ENCODE measurements at regions not wholly inside any gene's neighbourhood (a gene's known extent, or its start where the extent isn't known, plus 50 kb on each side); places are given as distances from the start of the nearest gene placed in this dataset.

GRCh38 chr12:46608431-46609272 is 217.1 kb downstream of the SLC38A4 start:
- Mint-ChIP-seq H3K27ac (ENCODE audit: low read depth, unreplicated experiment) (no peak overlapping the region), H3K9me3 (ENCODE audit: unreplicated experiment) (no peaks in the 10 kb centered on the region), H3K4me1 (ENCODE audit: insufficient read depth, unreplicated experiment) (no peaks in the 10 kb centered on the region), H3K36me3 (ENCODE audit: insufficient read depth, unreplicated experiment) (no peaks in the 10 kb centered on the region), H3K4me3 (ENCODE audit: unreplicated experiment) (no peak overlapping the region), H3K27me3 (ENCODE audit: insufficient read depth, unreplicated experiment) (no peaks in the 10 kb centered on the region)
- intact Hi-C loops (cut with micrococcal nuclease), result no loop called here
- DNase-seq (ENCODE audit: unreplicated experiment), result no peak
- ChIA-PET POLR2A (interaction anchor here (0.5 to 0.7 kb wide), 2 partner anchors 48 to 53 kb away, joined by 3 read pairs; no protein-coding TSS in a partner anchor), CTCF (interaction anchor here (0.6 kb wide), 2 partner anchors 413 to 580 kb away, joined by 3 to 4 read pairs; no protein-coding TSS in a partner anchor)
- BruUV-seq (replicated peaks), result no TSS peak
- TF ChIP-seq, protein P1, sequence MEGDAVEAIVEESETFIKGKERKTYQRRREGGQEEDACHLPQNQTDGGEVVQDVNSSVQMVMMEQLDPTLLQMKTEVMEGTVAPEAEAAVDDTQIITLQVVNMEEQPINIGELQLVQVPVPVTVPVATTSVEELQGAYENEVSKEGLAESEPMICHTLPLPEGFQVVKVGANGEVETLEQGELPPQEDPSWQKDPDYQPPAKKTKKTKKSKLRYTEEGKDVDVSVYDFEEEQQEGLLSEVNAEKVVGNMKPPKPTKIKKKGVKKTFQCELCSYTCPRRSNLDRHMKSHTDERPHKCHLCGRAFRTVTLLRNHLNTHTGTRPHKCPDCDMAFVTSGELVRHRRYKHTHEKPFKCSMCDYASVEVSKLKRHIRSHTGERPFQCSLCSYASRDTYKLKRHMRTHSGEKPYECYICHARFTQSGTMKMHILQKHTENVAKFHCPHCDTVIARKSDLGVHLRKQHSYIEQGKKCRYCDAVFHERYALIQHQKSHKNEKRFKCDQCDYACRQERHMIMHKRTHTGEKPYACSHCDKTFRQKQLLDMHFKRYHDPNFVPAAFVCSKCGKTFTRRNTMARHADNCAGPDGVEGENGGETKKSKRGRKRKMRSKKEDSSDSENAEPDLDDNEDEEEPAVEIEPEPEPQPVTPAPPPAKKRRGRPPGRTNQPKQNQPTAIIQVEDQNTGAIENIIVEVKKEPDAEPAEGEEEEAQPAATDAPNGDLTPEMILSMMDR (IDR thresholded peaks at IDR 0.05; ENCODE audit: unreplicated experiment), result no peak

DNA sequence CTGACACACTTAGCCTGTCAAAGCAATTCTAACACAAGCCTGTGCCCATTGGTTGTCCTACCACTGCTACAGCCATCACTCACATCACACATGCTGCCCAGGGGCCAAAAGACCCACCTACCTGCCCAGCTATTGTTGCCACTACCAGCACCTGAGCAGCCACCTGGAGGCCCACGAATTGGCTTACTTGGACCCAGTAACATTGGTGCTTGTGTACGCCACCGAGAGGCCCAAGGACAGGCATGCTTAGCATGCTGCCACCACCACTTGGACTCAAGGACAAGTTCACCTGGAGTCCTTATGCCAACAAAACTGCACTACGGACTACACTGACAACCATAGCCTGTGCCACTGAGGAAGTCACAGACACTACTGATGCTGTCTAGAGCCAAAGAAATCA is 221.1 kb downstream of the SLC38A4 start:
- no peaks in the 10 kb centered on the region for H3K27me3 Mint-ChIP-seq (ENCODE audit: insufficient read depth, unreplicated experiment)
- no peak overlapping the region for H3K4me3 Mint-ChIP-seq (ENCODE audit: unreplicated experiment)
- no peaks in the 10 kb centered on the region for H3K4me1 Mint-ChIP-seq (ENCODE audit: insufficient read depth, unreplicated experiment)
- H3K36me3 Mint-ChIP-seq (ENCODE audit: insufficient read depth, unreplicated experiment), result no peaks in the 10 kb centered on the region
- BruUV-seq (replicated peaks), result no TSS peak
- H3K9me3 Mint-ChIP-seq (ENCODE audit: unreplicated experiment), result peaks cover 14% of the 10 kb centered on the region
- H3K27ac Mint-ChIP-seq (ENCODE audit: low read depth, unreplicated experiment), result no peak overlapping the region
- TF ChIP-seq, protein P1 (IDR thresholded peaks at IDR 0.05; ENCODE audit: unreplicated experiment), result no peak
- no peak for DNase-seq (ENCODE audit: unreplicated experiment)
- CTCF ChIA-PET, result interaction anchor here (0.5 to 1.0 kb wide), 3 partner anchors 19 to 247 kb away, joined by 3 read pairs; no protein-coding TSS in a partner anchor
- POLR2A ChIA-PET, result no interaction called here
- intact Hi-C loops (cut with micrococcal nuclease), result no loop called here

DNA sequence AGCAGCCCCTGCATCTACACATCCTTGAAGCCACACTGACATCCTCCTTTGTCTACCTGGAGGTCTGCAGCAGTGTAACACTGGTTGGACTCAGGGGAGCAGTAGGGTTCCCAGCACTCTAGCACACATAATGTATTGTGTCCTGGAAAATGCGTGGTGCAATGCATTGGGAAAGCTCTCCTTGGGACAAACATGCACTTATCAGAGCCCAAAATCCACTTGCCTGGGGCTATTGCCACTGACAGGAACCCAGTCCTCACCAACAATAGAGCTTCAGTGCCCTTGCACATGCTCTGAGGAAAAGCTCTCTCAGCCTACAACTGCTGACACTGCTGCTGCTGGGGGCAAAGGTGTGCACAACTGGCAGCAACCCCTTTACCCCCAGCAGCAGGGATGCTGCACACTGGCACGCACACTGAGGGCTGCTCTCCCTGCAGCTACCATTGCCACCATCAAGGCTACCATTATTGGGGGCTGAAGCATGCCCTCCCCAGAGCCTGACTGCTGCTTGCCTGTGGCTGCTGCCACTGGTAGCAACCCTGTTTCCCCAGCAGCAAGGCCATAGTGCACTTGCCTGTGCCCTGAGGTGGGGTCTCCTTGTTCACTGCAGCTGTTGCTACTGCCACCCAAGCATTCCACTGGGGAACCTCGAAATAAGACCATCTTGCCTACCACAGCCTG is 221.9 kb downstream of the SLC38A4 start:
- Mint-ChIP-seq H3K27ac (ENCODE audit: low read depth, unreplicated experiment) (no peak overlapping the region), H3K4me3 (ENCODE audit: unreplicated experiment) (no peak overlapping the region)

GRCh38 chr12:46602474-46602873 is 223.3 kb downstream of the SLC38A4 start:
- Mint-ChIP-seq H3K27ac (ENCODE audit: low read depth, unreplicated experiment) (no peak overlapping the region), H3K27me3 (ENCODE audit: insufficient read depth, unreplicated experiment) (no peaks in the 10 kb centered on the region), H3K4me3 (ENCODE audit: unreplicated experiment) (no peak overlapping the region), H3K4me1 (ENCODE audit: insufficient read depth, unreplicated experiment) (no peaks in the 10 kb centered on the region), H3K36me3 (ENCODE audit: insufficient read depth, unreplicated experiment) (no peaks in the 10 kb centered on the region), H3K9me3 (ENCODE audit: unreplicated experiment) (peaks cover 22% of the 10 kb centered on the region)
- DNase-seq (ENCODE audit: unreplicated experiment), result no peak
- ChIA-PET POLR2A (no interaction called here), CTCF (no interaction called here)
- TF ChIP-seq, protein P1 (IDR thresholded peaks at IDR 0.05; ENCODE audit: unreplicated experiment), result no peak
- no TSS peak for BruUV-seq (replicated peaks)
- intact Hi-C loops (cut with micrococcal nuclease), result no loop called here

More for the DNA sequence above, 221.9 kb downstream of the SLC38A4 start:
- POLR2A ChIA-PET, result no interaction called here
- CTCF ChIA-PET, result no interaction called here
- H3K36me3 Mint-ChIP-seq (ENCODE audit: insufficient read depth, unreplicated experiment), result no peaks in the 10 kb centered on the region
- DNase-seq (ENCODE audit: unreplicated experiment), result no peak
- H3K27me3 Mint-ChIP-seq (ENCODE audit: insufficient read depth, unreplicated experiment), result no peaks in the 10 kb centered on the region
- H3K4me1 Mint-ChIP-seq (ENCODE audit: insufficient read depth, unreplicated experiment), result no peaks in the 10 kb centered on the region
- BruUV-seq (replicated peaks), result no TSS peak
- H3K9me3 Mint-ChIP-seq (ENCODE audit: unreplicated experiment), result peaks cover 14% of the 10 kb centered on the region
- intact Hi-C loops (cut with micrococcal nuclease), result no loop called here
- TF ChIP-seq, protein P1 (IDR thresholded peaks at IDR 0.05; ENCODE audit: unreplicated experiment), result no peak
